Chondrocyte (in vitro differentiated cells): ENCODE measurements at regions not wholly inside any gene's neighbourhood (a gene's known extent, or its start where the extent isn't known, plus 50 kb on each side); places are given as distances from the start of the nearest gene placed in this dataset.
"Not testable (repeated sequence)": the region's sequence is repeated elsewhere in the genome, so short reads cannot be mapped to it uniquely, and the experiment has no call there.

Experiments used
- DNase-seq: peaks from one replicate; pipeline ENCODE4 v3.0.0; 2021; ENCODE audit warnings: mixed read lengths, low spot score
- H3K27ac Mint-ChIP-seq: one replicate; pipeline ENCODE4 v1.8.0; 2021; ENCODE audit warnings: mild to moderate bottlenecking, moderate library complexity, mixed read lengths; ENCODE audit not compliant: unreplicated experiment
- H3K27me3 Mint-ChIP-seq: 2 replicates; pipeline ENCODE4 v1.8.0; 2021; ENCODE audit warnings: low read depth, mixed read lengths
- H3K36me3 Mint-ChIP-seq: 2 replicates; pipeline ENCODE4 v1.8.0; 2021; ENCODE audit warnings: low read depth, mixed read lengths
- H3K4me1 Mint-ChIP-seq: 2 replicates; pipeline ENCODE4 v1.8.0; 2021; ENCODE audit warnings: low read depth, mild to moderate bottlenecking, mixed read lengths
- H3K4me3 Mint-ChIP-seq: one replicate; pipeline ENCODE4 v1.8.0; 2021; ENCODE audit warnings: mild to moderate bottlenecking, moderate library complexity, mixed read lengths; ENCODE audit not compliant: unreplicated experiment
- H3K9me3 Mint-ChIP-seq: 2 replicates; pipeline ENCODE4 v1.8.0; 2021; ENCODE audit warnings: low read depth, mixed read lengths
- TF ChIP-seq, protein P1 (sequence below): fragments of 200-600 bp; sonication (generic); IDR thresholded peaks from 2 replicates; pipeline ENCODE4 v1.5.0; 2021; ENCODE audit warnings: antibody characterized with exemption, mild to moderate bottlenecking, moderate library complexity

DNA sequence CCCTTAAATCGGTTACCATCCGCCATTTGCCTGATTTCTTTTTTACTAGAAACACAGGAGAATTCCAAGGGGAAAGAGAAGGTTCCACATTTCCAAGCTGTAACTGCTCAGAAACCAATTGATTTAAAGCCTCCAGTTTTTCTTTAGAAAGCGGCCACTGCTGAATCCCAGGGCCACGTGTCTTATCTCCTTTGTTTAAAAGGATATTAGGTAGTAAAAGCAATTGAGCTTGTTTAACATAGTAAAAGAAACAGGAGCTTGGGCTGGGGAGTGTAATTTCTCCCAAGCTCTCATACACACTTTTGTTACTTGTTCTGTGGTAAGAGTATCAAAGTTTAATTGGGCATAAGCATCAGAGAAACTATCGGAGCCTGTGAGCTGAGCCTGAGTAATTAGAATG lies 180.0 kb downstream of the OTOP1 start:
- not testable (repeated sequence) for H3K27ac Mint-ChIP-seq, H3K9me3 Mint-ChIP-seq, H3K4me3 Mint-ChIP-seq, H3K4me1 Mint-ChIP-seq, DNase-seq, H3K36me3 Mint-ChIP-seq
- H3K27me3 Mint-ChIP-seq: peaks cover 44% of the 10 kb centered on the region

DNA sequence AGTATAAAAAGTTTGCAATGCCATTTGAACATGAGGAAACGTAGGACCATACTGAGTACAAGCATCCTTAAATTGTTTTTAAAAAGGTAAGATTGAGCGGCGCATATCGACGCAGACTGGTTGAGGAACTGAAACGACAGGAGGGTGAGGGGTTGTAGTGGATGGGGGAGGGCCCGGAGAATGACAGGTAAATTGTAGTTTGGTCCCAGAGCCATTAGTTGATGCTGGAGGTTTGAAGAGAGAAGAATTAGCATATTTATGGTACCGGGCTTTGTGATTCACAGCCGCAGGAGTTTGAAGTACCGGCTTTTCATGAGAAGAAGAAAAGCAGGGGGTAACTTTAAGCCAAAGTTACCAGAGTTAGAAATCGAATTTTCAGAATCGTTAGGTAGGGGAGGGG lies 179.5 kb downstream of the OTOP1 start:
- H3K27me3 Mint-ChIP-seq: peaks cover 44% of the 10 kb centered on the region
- DNase-seq, H3K4me1 Mint-ChIP-seq, H3K27ac Mint-ChIP-seq, H3K36me3 Mint-ChIP-seq, H3K9me3 Mint-ChIP-seq, H3K4me3 Mint-ChIP-seq: not testable (repeated sequence)

DNA sequence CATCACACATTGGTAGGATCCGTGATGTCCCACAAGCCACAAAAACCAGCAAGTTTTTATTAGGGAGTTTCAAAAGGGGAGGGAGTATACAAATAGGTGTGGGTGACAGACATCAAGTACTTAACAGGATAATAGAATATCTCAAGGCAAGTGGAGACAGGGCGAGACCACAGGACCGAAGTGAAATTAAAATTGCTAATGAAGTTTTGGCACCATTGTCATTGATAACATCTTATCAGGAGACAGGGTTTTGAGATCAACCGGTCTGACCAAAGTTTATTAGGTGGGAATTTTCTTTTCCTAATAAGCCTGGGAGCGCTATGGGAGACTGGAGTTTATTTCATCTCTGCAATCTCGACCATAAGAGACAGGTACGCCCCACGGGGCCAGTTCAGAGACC lies 178.5 kb downstream of the OTOP1 start:
- not testable (repeated sequence) for H3K9me3 Mint-ChIP-seq, H3K4me3 Mint-ChIP-seq, H3K36me3 Mint-ChIP-seq, DNase-seq, H3K4me1 Mint-ChIP-seq, H3K27ac Mint-ChIP-seq
- H3K27me3 Mint-ChIP-seq: peaks cover 41% of the 10 kb centered on the region

- not testable (repeated sequence) for H3K4me1 Mint-ChIP-seq, DNase-seq, H3K9me3 Mint-ChIP-seq, H3K4me3 Mint-ChIP-seq, H3K36me3 Mint-ChIP-seq, H3K27ac Mint-ChIP-seq
- H3K27me3 Mint-ChIP-seq: peaks cover 32% of the 10 kb centered on the region
Observed at GRCh38 chr4:4050781-4051180, 175.9 kb downstream of the OTOP1 start.

DNA sequence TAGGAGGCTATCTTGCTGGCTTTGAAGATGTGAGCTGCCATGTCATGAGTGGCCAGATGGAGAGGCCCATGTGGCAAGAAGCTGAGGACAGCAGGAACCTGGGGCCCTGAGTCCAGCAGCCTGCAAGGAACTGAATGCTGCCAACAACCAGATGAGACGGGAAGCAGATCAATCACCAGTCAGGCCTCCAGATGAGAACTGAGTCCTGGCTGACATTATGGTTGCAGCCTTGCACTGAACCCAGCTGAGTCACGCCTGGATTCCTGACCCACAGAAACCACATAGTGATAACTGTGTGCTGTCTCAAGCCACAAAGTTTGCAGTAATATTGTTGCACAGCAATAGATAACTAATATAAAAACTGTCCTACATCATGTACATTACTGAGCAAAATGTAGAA lies 173.8 kb downstream of the OTOP1 start:
- H3K9me3 Mint-ChIP-seq, H3K4me3 Mint-ChIP-seq, H3K4me1 Mint-ChIP-seq, H3K36me3 Mint-ChIP-seq, H3K27ac Mint-ChIP-seq, DNase-seq: not testable (repeated sequence)
- H3K27me3 Mint-ChIP-seq: peaks cover 14% of the 10 kb centered on the region

GRCh38 chr4:4057226-4057625 lies 169.5 kb downstream of the OTOP1 start:
- not testable (repeated sequence) for DNase-seq, H3K27me3 Mint-ChIP-seq, H3K4me3 Mint-ChIP-seq, H3K36me3 Mint-ChIP-seq, H3K4me1 Mint-ChIP-seq, H3K9me3 Mint-ChIP-seq
- H3K27ac Mint-ChIP-seq: peak overlapping the region; percentile 3

DNA sequence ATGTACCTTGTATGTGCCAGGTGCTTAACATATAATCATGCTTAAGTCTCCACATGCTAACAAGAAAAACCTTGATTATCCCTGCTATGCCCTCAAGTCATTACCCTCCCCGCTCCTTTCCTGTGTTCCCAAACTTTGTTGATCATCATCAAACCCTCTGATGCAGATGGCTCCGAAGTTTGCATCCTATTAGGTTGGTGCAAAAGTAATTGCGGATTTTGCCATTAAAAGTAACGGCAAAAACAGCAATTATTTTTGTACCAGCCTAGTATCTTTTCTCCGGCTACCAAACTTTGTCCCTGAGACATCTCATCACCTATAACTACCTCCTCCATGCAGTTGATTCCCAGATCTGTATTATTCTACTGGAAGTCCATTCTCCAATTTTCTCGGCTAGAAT lies 142.6 kb downstream of the OTOP1 start:
- peaks cover 28% of the 10 kb centered on the region for H3K27me3 Mint-ChIP-seq
- H3K27ac Mint-ChIP-seq, H3K4me3 Mint-ChIP-seq, H3K9me3 Mint-ChIP-seq, H3K4me1 Mint-ChIP-seq, H3K36me3 Mint-ChIP-seq, DNase-seq: not testable (repeated sequence)

GRCh38 chr4:4089716-4090419 lies 136.9 kb downstream of the OTOP1 start:
- not testable (repeated sequence) for H3K4me3 Mint-ChIP-seq, H3K27me3 Mint-ChIP-seq, H3K36me3 Mint-ChIP-seq, DNase-seq, H3K9me3 Mint-ChIP-seq, H3K4me1 Mint-ChIP-seq, H3K27ac Mint-ChIP-seq

GRCh38 chr4:4090720-4091119 lies 136.0 kb downstream of the OTOP1 start:
- not testable (repeated sequence) for DNase-seq, H3K4me3 Mint-ChIP-seq, H3K9me3 Mint-ChIP-seq, H3K27me3 Mint-ChIP-seq, H3K36me3 Mint-ChIP-seq, H3K4me1 Mint-ChIP-seq, H3K27ac Mint-ChIP-seq
- TF ChIP-seq, protein P1, sequence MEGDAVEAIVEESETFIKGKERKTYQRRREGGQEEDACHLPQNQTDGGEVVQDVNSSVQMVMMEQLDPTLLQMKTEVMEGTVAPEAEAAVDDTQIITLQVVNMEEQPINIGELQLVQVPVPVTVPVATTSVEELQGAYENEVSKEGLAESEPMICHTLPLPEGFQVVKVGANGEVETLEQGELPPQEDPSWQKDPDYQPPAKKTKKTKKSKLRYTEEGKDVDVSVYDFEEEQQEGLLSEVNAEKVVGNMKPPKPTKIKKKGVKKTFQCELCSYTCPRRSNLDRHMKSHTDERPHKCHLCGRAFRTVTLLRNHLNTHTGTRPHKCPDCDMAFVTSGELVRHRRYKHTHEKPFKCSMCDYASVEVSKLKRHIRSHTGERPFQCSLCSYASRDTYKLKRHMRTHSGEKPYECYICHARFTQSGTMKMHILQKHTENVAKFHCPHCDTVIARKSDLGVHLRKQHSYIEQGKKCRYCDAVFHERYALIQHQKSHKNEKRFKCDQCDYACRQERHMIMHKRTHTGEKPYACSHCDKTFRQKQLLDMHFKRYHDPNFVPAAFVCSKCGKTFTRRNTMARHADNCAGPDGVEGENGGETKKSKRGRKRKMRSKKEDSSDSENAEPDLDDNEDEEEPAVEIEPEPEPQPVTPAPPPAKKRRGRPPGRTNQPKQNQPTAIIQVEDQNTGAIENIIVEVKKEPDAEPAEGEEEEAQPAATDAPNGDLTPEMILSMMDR: peak; percentile 32

GRCh38 chr4:4092159-4092558 lies 134.6 kb downstream of the OTOP1 start:
- not testable (repeated sequence) for H3K4me1 Mint-ChIP-seq, DNase-seq, H3K27ac Mint-ChIP-seq, H3K4me3 Mint-ChIP-seq, H3K36me3 Mint-ChIP-seq, H3K27me3 Mint-ChIP-seq, H3K9me3 Mint-ChIP-seq

DNA sequence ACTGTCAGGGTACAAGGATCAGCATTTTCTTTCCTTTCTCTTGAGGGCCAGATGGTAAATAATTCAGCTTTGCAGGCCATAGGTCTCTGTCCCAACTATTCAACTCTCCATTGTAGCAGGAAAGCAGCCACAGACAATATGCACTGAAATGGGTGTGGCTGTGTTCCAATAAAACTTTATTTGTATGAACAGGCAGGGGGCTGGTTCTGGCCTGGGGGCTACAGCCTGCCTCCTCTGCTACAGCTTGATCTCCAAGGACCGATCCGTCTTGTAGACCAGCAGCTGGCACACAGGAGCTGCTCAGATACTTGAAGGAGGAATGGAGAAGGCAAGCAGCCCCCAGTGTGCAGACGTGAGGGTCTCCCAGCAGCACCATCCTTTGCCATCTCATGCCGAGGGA lies 127.1 kb downstream of the OTOP1 start:
- not testable (repeated sequence) for H3K4me1 Mint-ChIP-seq, H3K4me3 Mint-ChIP-seq, H3K36me3 Mint-ChIP-seq, DNase-seq, H3K27ac Mint-ChIP-seq, H3K9me3 Mint-ChIP-seq
- H3K27me3 Mint-ChIP-seq: peaks cover 20% of the 10 kb centered on the region

DNA sequence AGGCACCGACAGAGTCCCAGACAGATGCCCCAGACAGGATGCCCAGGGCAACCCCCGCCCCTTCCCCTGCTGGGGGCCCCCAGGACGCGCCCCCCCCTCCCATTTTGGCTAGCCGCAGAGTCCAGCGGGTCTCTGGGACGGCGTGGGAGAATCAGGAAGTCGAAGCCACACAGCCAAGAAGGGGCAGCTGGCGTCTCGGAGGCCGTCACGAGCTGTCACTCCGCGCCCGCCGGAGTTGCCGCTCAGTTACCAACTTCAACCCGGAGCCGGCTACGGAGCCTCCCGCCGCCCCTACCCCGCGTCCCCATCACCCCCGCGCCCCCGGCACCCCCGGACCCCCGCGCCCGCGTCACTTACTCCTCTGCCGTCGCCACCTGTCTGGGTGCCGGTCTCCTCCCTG lies 119.8 kb downstream of the OTOP1 start:
- H3K9me3 Mint-ChIP-seq, H3K27ac Mint-ChIP-seq, H3K36me3 Mint-ChIP-seq, H3K4me1 Mint-ChIP-seq, DNase-seq: not testable (repeated sequence)
- Mint-ChIP-seq H3K4me3 (peak overlapping the region; percentile 59), H3K27me3 (peaks cover 40% of the 10 kb centered on the region)
